H1 (cell line): ENCODE measurements at regions not wholly inside any gene's neighbourhood (a gene's known extent, or its start where the extent isn't known, plus 50 kb on each side); places are given as distances from the start of the nearest gene placed in this dataset.

Experiments
- CTCF ChIA-PET: fragments of 300-600 bp; sonication (Branson Sonifier 250); formaldehyde crosslinking; loops from one replicate; lab custom pipeline; 2021; ENCODE audit not compliant: partially characterized antibody; lab: Charles Lee
- POLR2A ChIA-PET: fragments of 300-600 bp; sonication (Branson Sonifier 250); formaldehyde crosslinking; loops from one replicate; lab custom pipeline; 2021; ENCODE audit warnings: inconsistent platforms; ENCODE audit not compliant: partially characterized antibody; lab: Charles Lee
- DNase-seq, 2 experiments: peaks; one replicate each; pipeline versions ENCODE4 v3.0.0 to v3.0.0-alpha.2; 2010 to 2022; ENCODE audit warnings: low spot score in 2 of 2, low read depth in 1 of 2, mixed read lengths in 1 of 2
- FAIRE-seq: peaks from 2 replicates; lab custom pipeline; 2011; peaks lifted over from hg19 to GRCh38; lab: Jason Lieb, UNC
- H2AFZ ChIP-seq: 2 replicates; pipeline ENCODE4 v1.8.1; 2012; ENCODE audit warnings: low read length, inconsistent platforms
- H2AK5ac ChIP-seq: 2 replicates; pipeline ENCODE4 v1.6.1; 2013; ENCODE audit warnings: low read depth, low read length
- H2BK120ac ChIP-seq: replicated peaks from 2 replicates; pipeline ENCODE3; 2013; ENCODE audit warnings: low read depth, low read length, inconsistent platforms
- H2BK12ac ChIP-seq: 2 replicates; pipeline ENCODE4 v1.6.1; 2013; ENCODE audit warnings: low read depth, low read length
- H2BK15ac ChIP-seq: 2 replicates; pipeline ENCODE4 v1.6.1; 2013; ENCODE audit warnings: low read length
- H2BK20ac ChIP-seq: 2 replicates; pipeline ENCODE4 v1.6.1; 2013; ENCODE audit warnings: low read length
- H2BK5ac ChIP-seq: 2 replicates; pipeline ENCODE4 v1.6.1; 2013; ENCODE audit warnings: low read depth, low read length
- H3K14ac ChIP-seq: 2 replicates; pipeline ENCODE4 v1.6.1; 2013; ENCODE audit warnings: inconsistent platforms; ENCODE audit not compliant: insufficient read length
- H3K18ac ChIP-seq: 2 replicates; pipeline ENCODE4 v1.6.1; 2013; ENCODE audit warnings: low read length; ENCODE audit errors: extremely low read depth
- H3K23ac ChIP-seq: 2 replicates; pipeline ENCODE4 v1.6.1; 2013; ENCODE audit warnings: inconsistent platforms; ENCODE audit not compliant: insufficient read length
- H3K23me2 ChIP-seq: 2 replicates; pipeline ENCODE4 v1.6.1; 2013; ENCODE audit warnings: low read depth, low read length
- H3K27ac ChIP-seq: 2 replicates; pipeline ENCODE4 v1.6.1; 2011; ENCODE audit warnings: low read depth, low read length, inconsistent platforms
- H3K27me3 ChIP-seq, 4 experiments: replicated peaks in 1 of 4; 1 replicate in 1 of 4; 2 replicates in 3 of 4; pipeline versions ENCODE4 v1.6.1 to v1.8.1; 2011 to 2013; ENCODE audit warnings: low read length in 3 of 4, mild to moderate bottlenecking in 3 of 4, inconsistent platforms in 2 of 4, mixed read lengths in 2 of 4, moderate library complexity in 1 of 4; ENCODE audit not compliant: control insufficient read depth in 3 of 4, insufficient read depth in 3 of 4; ENCODE audit errors: extremely low read depth in 1 of 4
- H3K36me3 ChIP-seq, 4 experiments: 2 replicates each; pipeline versions ENCODE4 v1.6.1 to v1.8.1; 2011 to 2013; ENCODE audit warnings: mild to moderate bottlenecking in 4 of 4, low read length in 3 of 4, moderate library complexity in 2 of 4, control low read depth in 1 of 4, inconsistent platforms in 1 of 4; ENCODE audit not compliant: insufficient read depth in 4 of 4, control insufficient read depth in 2 of 4
- H3K4ac ChIP-seq: replicated peaks from 2 replicates; pipeline ENCODE3; 2013; ENCODE audit warnings: low read length, low read depth, mixed read lengths, inconsistent platforms; ENCODE audit not compliant: insufficient read length
- H3K4me1 ChIP-seq, 4 experiments: replicated peaks in 1 of 4; 1 replicate in 1 of 4; 2 replicates in 3 of 4; pipeline versions ENCODE4 v1.6.1 to v1.8.1; 2011 to 2013; ENCODE audit warnings: low read length in 3 of 4, inconsistent platforms in 2 of 4, mixed read lengths in 1 of 4; ENCODE audit not compliant: insufficient read depth in 4 of 4, control insufficient read depth in 3 of 4
- H3K4me2 ChIP-seq, 2 experiments: 2 replicates each; pipeline versions ENCODE4 v1.6.1 to v1.8.1; 2011 to 2013; ENCODE audit warnings: low read depth in 2 of 2, low read length in 2 of 2, control low read depth in 1 of 2, inconsistent platforms in 1 of 2, mild to moderate bottlenecking in 1 of 2; ENCODE audit not compliant: insufficient read depth in 1 of 2
- H3K4me3 ChIP-seq, 4 experiments: fragments of 200-600, 300-600 bp in 1 of 4; sonication (generic), shearing (Covaris generic), sonication (Bioruptor Twin) in 1 of 4; 2 replicates each; pipeline versions ENCODE4 v1.5.1 to v1.8.1; 2011 to 2016; ENCODE audit warnings: low read length in 4 of 4, low read depth in 3 of 4, control low read depth in 2 of 4, inconsistent platforms in 2 of 4, mild to moderate bottlenecking in 2 of 4, mixed read lengths in 1 of 4, moderate library complexity in 1 of 4; ENCODE audit not compliant: insufficient read depth in 2 of 4; ENCODE audit errors: extremely low read depth in 1 of 4
- H3K56ac ChIP-seq: replicated peaks from 2 replicates; pipeline ENCODE3; 2013; ENCODE audit warnings: low read depth, mild to moderate bottlenecking, mixed read lengths, low read length, inconsistent platforms; ENCODE audit not compliant: insufficient read length
- H3K79me1 ChIP-seq: 2 replicates; pipeline ENCODE4 v1.6.1; 2013; ENCODE audit warnings: low read depth, low read length, control low read depth
- H3K79me2 ChIP-seq, 2 experiments: 2 replicates each; pipeline versions ENCODE4 v1.6.1 to v1.8.1; 2012 to 2013; ENCODE audit warnings: low read length in 2 of 2, mild to moderate bottlenecking in 2 of 2, inconsistent platforms in 1 of 2; ENCODE audit not compliant: insufficient read depth in 2 of 2, control insufficient read depth in 1 of 2
- H3K9ac ChIP-seq, 4 experiments: replicated peaks in 1 of 4; 1 replicate in 1 of 4; 2 replicates in 3 of 4; pipeline versions ENCODE4 v1.6.1 to v1.8.1; 2011 to 2013; ENCODE audit warnings: low read depth in 3 of 4, low read length in 3 of 4, control low read depth in 2 of 4, mild to moderate bottlenecking in 2 of 4, moderate library complexity in 2 of 4, inconsistent platforms in 1 of 4; ENCODE audit errors: extremely low read depth in 1 of 4
- H3K9me3 ChIP-seq, 2 experiments: 2 replicates each; pipeline versions ENCODE4 v1.6.1 to v1.8.1; 2012 to 2013; ENCODE audit warnings: mild to moderate bottlenecking in 2 of 2, moderate library complexity in 2 of 2, control low read depth in 1 of 2, inconsistent platforms in 1 of 2, low read depth in 1 of 2, low read length in 1 of 2, mixed read lengths in 1 of 2; ENCODE audit not compliant: insufficient read depth in 2 of 2
- H4K20me1 ChIP-seq, 2 experiments: replicated peaks in 1 of 2; 2 replicates each; pipeline versions ENCODE3 to v1.8.1; 2011 to 2013; ENCODE audit warnings: inconsistent platforms in 2 of 2, low read length in 2 of 2, mild to moderate bottlenecking in 1 of 2; ENCODE audit not compliant: insufficient read depth in 2 of 2, control insufficient read depth in 1 of 2
- H4K5ac ChIP-seq: 2 replicates; pipeline ENCODE4 v1.6.1; 2013; ENCODE audit warnings: low read length, low read depth, mixed read lengths, inconsistent platforms; ENCODE audit not compliant: insufficient read length
- H4K8ac ChIP-seq: 2 replicates; pipeline ENCODE4 v1.8.0; 2013; ENCODE audit warnings: mild to moderate bottlenecking, moderate library complexity, low read length, inconsistent platforms; ENCODE audit not compliant: insufficient read depth; ENCODE audit errors: extremely low read depth
- H4K91ac ChIP-seq: replicated peaks from 2 replicates; pipeline ENCODE3; 2013; ENCODE audit warnings: low read length, mixed read lengths, inconsistent platforms; ENCODE audit not compliant: insufficient read length
- BACH1 ChIP-seq: IDR thresholded peaks from 2 replicates; pipeline ENCODE4 v1.6.1; 2012; ENCODE audit warnings: low read length, improper control_type of control experiment
- CBX8 ChIP-seq: fragments of 300-800, 300-1000 bp; sonication (generic); IDR thresholded peaks from 2 replicates; pipeline ENCODE4 v1.7.1; 2016; ENCODE audit warnings: low read depth, low read length, borderline replicate concordance
- CHD1 ChIP-seq: IDR thresholded peaks from 2 replicates; pipeline ENCODE4 v1.6.1; 2012; ENCODE audit warnings: low read depth, low read length, improper control_type of control experiment
- CTCF ChIP-seq, 3 experiments: IDR thresholded peaks; 1 replicate in 2 of 3; 2 replicates in 1 of 3; pipeline versions ENCODE4 v1.5.1 to v1.6.1; 2011; ENCODE audit warnings: low read length in 3 of 3, mild to moderate bottlenecking in 3 of 3, inconsistent platforms in 2 of 3, low read depth in 1 of 3, moderate library complexity in 1 of 3; ENCODE audit not compliant: insufficient read depth in 1 of 3; ENCODE audit errors: control extremely low read depth in 1 of 3
- EZH2 ChIP-seq: fragments of 200-600 bp; sonication (generic); IDR thresholded peaks from 2 replicates; pipeline ENCODE4 v1.7.1; 2012; ENCODE audit warnings: low read depth, mild to moderate bottlenecking, moderate library complexity, low read length, inconsistent platforms; ENCODE audit not compliant: severe bottlenecking
- HDAC6 ChIP-seq: IDR thresholded peaks from one replicate; pipeline ENCODE4 v1.7.1; 2012; ENCODE audit warnings: low read depth, mild to moderate bottlenecking, inconsistent platforms, low read length, moderate library complexity
- KDM1A ChIP-seq: fragments of 200-600, 300-600 bp; sonication (generic); IDR thresholded peaks from 2 replicates; pipeline ENCODE4 v1.7.1; 2016; ENCODE audit warnings: mild to moderate bottlenecking, low read length, borderline replicate concordance
- KDM4A ChIP-seq: IDR thresholded peaks from one replicate; pipeline ENCODE4 v1.7.1; 2012; ENCODE audit warnings: low read depth, mild to moderate bottlenecking, moderate library complexity, low read length, inconsistent platforms; ENCODE audit not compliant: severe bottlenecking
- RAD21 ChIP-seq, 2 experiments: IDR thresholded peaks in 1 of 2; conservative IDR thresholded peaks in 1 of 2; 2 replicates each; pipeline ENCODE4 v1.6.1; 2011; ENCODE audit warnings: low read depth in 2 of 2, low read length in 2 of 2, improper control_type of control experiment in 1 of 2, inconsistent platforms in 1 of 2, mild to moderate bottlenecking in 1 of 2, moderate library complexity in 1 of 2
- SP2 ChIP-seq: IDR thresholded peaks from 2 replicates; pipeline ENCODE4 v1.6.1; 2012; ENCODE audit warnings: mild to moderate bottlenecking, low read length, inconsistent platforms
- SUZ12 ChIP-seq: fragments of 200-600 bp; sonication (generic); IDR thresholded peaks from 2 replicates; pipeline ENCODE4 v1.6.1; 2012; ENCODE audit warnings: mild to moderate bottlenecking, inconsistent platforms, low read length, moderate library complexity, mixed read lengths
- TEAD4 ChIP-seq: IDR thresholded peaks from 2 replicates; pipeline ENCODE4 v1.6.1; 2012; ENCODE audit warnings: low read depth, low read length, inconsistent platforms, mixed read lengths
- WGBS, 2 experiments: shearing (Covaris generic) in 1 of 2; methylation state at CpG; one replicate each; pipeline versions ENCODE4 v1.1.6 to v1.1.7; 2013 to 2015; ENCODE audit warnings: low lambda C conversion rate in 2 of 2, mixed read lengths in 2 of 2, inconsistent platforms in 1 of 2, low coverage in 1 of 2, missing lambda C conversion rate in 1 of 2; ENCODE audit not compliant: insufficient replicate concordance in 2 of 2, insufficient coverage in 1 of 2, insufficient read length in 1 of 2; ENCODE audit errors: extremely low coverage in 1 of 2, missing lambda C conversion rate in 1 of 2; 5-methylcytosine and 5-hydroxymethylcytosine counted together

GRCh38 chr7:17544401-17544800 lies 245.9 kb downstream of the AHR start:
- FAIRE-seq (no peak), DNase-seq (no peak)
- no peak overlapping the region for H2BK20ac ChIP-seq
- no peak overlapping the region for H3K4me3 ChIP-seq
- no peak overlapping the region for H2AK5ac ChIP-seq
- no peak overlapping the region for H3K18ac ChIP-seq
- no peak overlapping the region for H3K9ac ChIP-seq
- ChIA-PET CTCF (no interaction called here), POLR2A (no interaction called here)
- 88% methylated on average over 2 of the region's 2 CpGs; no CpG with 5 or more reads in 1 of the 2 experiments for WGBS, 2 experiments
- no peak overlapping the region for H2BK5ac ChIP-seq
- no peak overlapping the region for H2AFZ ChIP-seq
- H3K79me1 ChIP-seq, result no peaks in the 10 kb centered on the region
- H2BK15ac ChIP-seq, result no peak overlapping the region
- H3K79me2 ChIP-seq, result no peaks in the 10 kb centered on the region
- H3K27ac ChIP-seq, result no peak overlapping the region
- H3K23me2 ChIP-seq, result no peaks in the 10 kb centered on the region
- H2BK12ac ChIP-seq, result no peak overlapping the region
- H3K14ac ChIP-seq, result no peak overlapping the region
- no peak overlapping the region for H3K56ac ChIP-seq
- no peaks in the 10 kb centered on the region for H4K20me1 ChIP-seq
- H3K23ac ChIP-seq, result no peak overlapping the region
- H2BK120ac ChIP-seq, result no peak overlapping the region
- H4K8ac ChIP-seq, result no peak overlapping the region
- no peaks in the 10 kb centered on the region for H3K36me3 ChIP-seq
- H4K91ac ChIP-seq, result no peak overlapping the region
- H3K4me2 ChIP-seq, result no peak overlapping the region
- H3K9me3 ChIP-seq, result no peaks in the 10 kb centered on the region
- H3K27me3 ChIP-seq, result no peaks in the 10 kb centered on the region
- H4K5ac ChIP-seq, result no peak overlapping the region
- H3K4ac ChIP-seq, result no peak overlapping the region
- H3K4me1 ChIP-seq, result no peaks in the 10 kb centered on the region
- TF ChIP-seq CHD1 (no peak), EZH2 (no peak), CBX8 (no peak), HDAC6 (no peak), CTCF (IDR thresholded peaks at IDR 0.05; ENCODE audit: control extremely low read depth in 1 of 3, insufficient read depth in 1 of 3, low read depth in 1 of 3, low read length in 3 of 3) (no peak), SP2 (no peak), TEAD4 (no peak), BACH1 (no peak), KDM4A (no peak), RAD21 (IDR thresholded peaks at IDR 0.05 in 1 of 2, conservative IDR thresholded peaks at IDR 0.05 in 1 of 2; ENCODE audit: low read depth in 2 of 2, low read length in 2 of 2) (no peak), SUZ12 (no peak), KDM1A (no peak)
